ENCODE measurements at regions not wholly inside any gene's neighbourhood (a gene's known extent, or its start where the extent isn't known, plus 50 kb on each side); places are given as distances from the start of the nearest gene placed in this dataset.

GRCh38 chr16:26993963-26994362 is 72.8 kb upstream of the C16orf82 start:
- peak; percentile 49 for DNase-seq

- DNase-seq = no peak
Measured at GRCh38 chr16:26995522-26995921, 71.2 kb upstream of the C16orf82 start.

GRCh38 chr16:27005386-27005785 is 61.3 kb upstream of the C16orf82 start:
- no peak for DNase-seq
